Spleen (tissue), 7 donors: ENCODE measurements at regions not wholly inside any gene's neighbourhood (a gene's known extent, or its start where the extent isn't known, plus 50 kb on each side); places are given as distances from the start of the nearest gene placed in this dataset.

Experiments
- POLR2A ChIP-seq, 3 donors: fragments of 450-650 bp; IDR thresholded peaks; one replicate each; pipeline ENCODE4 v1.5.1; 2017; ENCODE audit warnings: antibody characterized with exemption in 3 of 3, mild to moderate bottlenecking in 1 of 3
- POLR2AphosphoS5 ChIP-seq, 3 donors: sonication (generic); formaldehyde crosslinking; IDR thresholded peaks; one replicate each; pipeline ENCODE4 v1.5.1; 2017; ENCODE audit warnings: antibody characterized with exemption in 3 of 3
- TF ChIP-seq, protein P1 (sequence below), 11 experiments: fragments of 200-600 bp in 7 of 11; fragments of 450-650 bp in 4 of 11; sonication (generic) in 4 of 11; IDR thresholded peaks in 8 of 11; conservative IDR thresholded peaks in 3 of 11; 1 replicate in 7 of 11; 2 replicates in 4 of 11; pipeline versions ENCODE4 v1.4.0 to v1.8.0; 2016 to 2021; ENCODE audit warnings: antibody characterized with exemption in 11 of 11, inconsistent platforms in 4 of 11, mild to moderate bottlenecking in 1 of 11
- donor health status: DM: no; HTN: no; CAD: no; lungs with moderate emphysema.
- donor health status: DM: no; HTN: no; CAD: no.
- donor health status: DM: no; HTN: no; CAD: no.

DNA sequence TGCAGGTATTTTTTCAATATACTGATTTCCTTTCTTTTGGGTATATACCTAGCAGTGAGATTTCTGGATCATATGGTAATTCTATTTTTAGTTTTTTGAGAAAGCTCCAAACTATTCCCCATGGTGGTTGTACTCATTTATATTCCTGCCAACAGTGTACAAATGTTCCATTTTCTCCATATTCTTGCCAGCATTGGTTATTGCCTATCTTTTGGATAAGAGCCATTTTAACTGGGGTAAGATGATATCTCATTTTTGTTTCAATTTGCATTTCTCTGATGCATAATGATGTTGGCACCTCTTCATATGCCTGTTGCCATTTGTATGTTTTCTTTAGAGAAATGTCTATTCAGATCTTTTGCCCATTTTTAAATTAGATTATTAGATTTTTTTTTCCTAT is 85.6 kb upstream of the FST start:
- TF ChIP-seq, protein P1, sequence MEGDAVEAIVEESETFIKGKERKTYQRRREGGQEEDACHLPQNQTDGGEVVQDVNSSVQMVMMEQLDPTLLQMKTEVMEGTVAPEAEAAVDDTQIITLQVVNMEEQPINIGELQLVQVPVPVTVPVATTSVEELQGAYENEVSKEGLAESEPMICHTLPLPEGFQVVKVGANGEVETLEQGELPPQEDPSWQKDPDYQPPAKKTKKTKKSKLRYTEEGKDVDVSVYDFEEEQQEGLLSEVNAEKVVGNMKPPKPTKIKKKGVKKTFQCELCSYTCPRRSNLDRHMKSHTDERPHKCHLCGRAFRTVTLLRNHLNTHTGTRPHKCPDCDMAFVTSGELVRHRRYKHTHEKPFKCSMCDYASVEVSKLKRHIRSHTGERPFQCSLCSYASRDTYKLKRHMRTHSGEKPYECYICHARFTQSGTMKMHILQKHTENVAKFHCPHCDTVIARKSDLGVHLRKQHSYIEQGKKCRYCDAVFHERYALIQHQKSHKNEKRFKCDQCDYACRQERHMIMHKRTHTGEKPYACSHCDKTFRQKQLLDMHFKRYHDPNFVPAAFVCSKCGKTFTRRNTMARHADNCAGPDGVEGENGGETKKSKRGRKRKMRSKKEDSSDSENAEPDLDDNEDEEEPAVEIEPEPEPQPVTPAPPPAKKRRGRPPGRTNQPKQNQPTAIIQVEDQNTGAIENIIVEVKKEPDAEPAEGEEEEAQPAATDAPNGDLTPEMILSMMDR (IDR thresholded peaks at IDR 0.05 in 8 of 11, conservative IDR thresholded peaks at IDR 0.05 in 3 of 11), result no peak
- TF ChIP-seq POLR2A (IDR thresholded peaks at IDR 0.05) (no peak), POLR2AphosphoS5 (IDR thresholded peaks at IDR 0.05) (no peak)
